ENCODE measurements at regions not wholly inside any gene's neighbourhood (a gene's known extent, or its start where the extent isn't known, plus 50 kb on each side); places are given as distances from the start of the nearest gene placed in this dataset.

DNA sequence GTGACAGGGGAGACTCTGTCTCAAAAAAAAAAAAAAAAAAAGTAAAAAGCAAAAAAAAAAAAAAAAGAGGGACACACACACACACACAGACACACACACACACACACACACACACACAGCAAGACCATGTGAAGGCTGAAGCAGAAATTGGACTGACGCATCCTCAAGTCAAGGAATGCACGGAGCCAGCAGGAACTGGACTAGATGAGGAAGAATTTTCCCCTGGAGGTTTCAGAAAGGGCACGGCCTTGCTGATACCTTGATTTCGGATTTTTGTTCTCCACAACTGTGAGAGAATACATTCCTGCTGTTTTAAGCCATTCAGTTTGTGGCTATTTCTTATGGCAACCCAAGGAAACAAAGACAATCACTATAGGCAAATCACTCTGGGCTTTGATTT, 176.9 kb upstream of the SALL4 start:
- TF ChIP-seq, protein P1, sequence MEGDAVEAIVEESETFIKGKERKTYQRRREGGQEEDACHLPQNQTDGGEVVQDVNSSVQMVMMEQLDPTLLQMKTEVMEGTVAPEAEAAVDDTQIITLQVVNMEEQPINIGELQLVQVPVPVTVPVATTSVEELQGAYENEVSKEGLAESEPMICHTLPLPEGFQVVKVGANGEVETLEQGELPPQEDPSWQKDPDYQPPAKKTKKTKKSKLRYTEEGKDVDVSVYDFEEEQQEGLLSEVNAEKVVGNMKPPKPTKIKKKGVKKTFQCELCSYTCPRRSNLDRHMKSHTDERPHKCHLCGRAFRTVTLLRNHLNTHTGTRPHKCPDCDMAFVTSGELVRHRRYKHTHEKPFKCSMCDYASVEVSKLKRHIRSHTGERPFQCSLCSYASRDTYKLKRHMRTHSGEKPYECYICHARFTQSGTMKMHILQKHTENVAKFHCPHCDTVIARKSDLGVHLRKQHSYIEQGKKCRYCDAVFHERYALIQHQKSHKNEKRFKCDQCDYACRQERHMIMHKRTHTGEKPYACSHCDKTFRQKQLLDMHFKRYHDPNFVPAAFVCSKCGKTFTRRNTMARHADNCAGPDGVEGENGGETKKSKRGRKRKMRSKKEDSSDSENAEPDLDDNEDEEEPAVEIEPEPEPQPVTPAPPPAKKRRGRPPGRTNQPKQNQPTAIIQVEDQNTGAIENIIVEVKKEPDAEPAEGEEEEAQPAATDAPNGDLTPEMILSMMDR (IDR thresholded peaks at IDR 0.05): no peak
- no peak for TF ChIP-seq ZFX (IDR thresholded peaks at IDR 0.05; ENCODE audit: borderline replicate concordance)

Data from 22Rv1 (cell line).